ENCODE measurements at regions not wholly inside any gene's neighbourhood (a gene's known extent, or its start where the extent isn't known, plus 50 kb on each side); places are given as distances from the start of the nearest gene placed in this dataset.

DNA sequence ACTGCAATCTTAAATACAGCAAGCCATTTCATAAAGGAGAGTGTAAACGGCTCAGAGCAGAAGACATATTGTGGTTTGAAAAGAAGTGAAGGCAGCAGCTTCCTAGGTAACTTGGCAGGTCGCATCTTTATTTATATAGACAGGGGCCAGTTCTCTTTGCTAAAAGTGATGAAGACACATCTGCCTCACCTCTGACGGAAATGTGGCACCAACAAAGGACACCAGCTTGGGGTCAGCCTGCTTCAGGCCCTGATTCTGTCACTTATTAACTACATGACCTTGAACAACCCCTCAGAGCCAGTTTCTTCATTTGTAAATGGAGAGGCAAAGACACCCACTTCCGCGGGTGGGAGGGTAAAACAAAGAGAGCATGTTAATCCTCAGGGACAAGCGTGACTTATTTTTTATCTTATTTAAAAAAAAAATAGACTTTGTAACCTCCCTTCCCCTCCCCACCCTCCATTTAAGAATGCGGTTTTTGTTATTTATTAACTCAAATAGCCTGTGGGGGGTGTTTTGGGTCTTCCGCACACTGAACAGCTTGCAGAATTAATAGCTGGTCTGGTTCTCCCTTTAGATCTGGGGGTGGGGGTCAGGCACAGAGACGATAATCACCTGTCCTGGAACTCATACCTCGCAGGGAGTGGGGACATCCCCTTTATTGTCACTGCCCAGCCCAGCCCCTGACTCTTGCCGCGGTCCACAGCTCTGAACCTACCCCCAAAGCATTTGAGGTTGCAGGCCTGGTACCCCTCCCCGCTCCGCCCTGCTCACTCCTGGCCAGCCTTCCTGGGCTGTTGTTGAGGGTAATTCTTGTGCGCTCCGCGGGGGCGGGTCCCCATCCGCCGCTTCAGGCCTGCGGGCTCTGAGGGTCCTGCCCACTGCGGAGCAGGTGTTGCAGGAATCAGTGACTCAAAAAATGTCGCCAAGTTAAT is 64.2 kb upstream of the TMEM17 start:
- TF ChIP-seq, protein P1, sequence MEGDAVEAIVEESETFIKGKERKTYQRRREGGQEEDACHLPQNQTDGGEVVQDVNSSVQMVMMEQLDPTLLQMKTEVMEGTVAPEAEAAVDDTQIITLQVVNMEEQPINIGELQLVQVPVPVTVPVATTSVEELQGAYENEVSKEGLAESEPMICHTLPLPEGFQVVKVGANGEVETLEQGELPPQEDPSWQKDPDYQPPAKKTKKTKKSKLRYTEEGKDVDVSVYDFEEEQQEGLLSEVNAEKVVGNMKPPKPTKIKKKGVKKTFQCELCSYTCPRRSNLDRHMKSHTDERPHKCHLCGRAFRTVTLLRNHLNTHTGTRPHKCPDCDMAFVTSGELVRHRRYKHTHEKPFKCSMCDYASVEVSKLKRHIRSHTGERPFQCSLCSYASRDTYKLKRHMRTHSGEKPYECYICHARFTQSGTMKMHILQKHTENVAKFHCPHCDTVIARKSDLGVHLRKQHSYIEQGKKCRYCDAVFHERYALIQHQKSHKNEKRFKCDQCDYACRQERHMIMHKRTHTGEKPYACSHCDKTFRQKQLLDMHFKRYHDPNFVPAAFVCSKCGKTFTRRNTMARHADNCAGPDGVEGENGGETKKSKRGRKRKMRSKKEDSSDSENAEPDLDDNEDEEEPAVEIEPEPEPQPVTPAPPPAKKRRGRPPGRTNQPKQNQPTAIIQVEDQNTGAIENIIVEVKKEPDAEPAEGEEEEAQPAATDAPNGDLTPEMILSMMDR (IDR thresholded peaks at IDR 0.05), result no peak
- TF ChIP-seq POLR2A (IDR thresholded peaks at IDR 0.05), result no peak
